NCI-H2029 treated with DMSO at 0.1 percent for 48 hours (cell line): ENCODE measurements at regions not wholly inside any gene's neighbourhood (a gene's known extent, or its start where the extent isn't known, plus 50 kb on each side); places are given as distances from the start of the nearest gene placed in this dataset.

ENCODE experiments used
- DNase-seq: peaks from one replicate; lab custom pipeline; 2025; lab: John Stamatoyannopoulos, UW

DNA sequence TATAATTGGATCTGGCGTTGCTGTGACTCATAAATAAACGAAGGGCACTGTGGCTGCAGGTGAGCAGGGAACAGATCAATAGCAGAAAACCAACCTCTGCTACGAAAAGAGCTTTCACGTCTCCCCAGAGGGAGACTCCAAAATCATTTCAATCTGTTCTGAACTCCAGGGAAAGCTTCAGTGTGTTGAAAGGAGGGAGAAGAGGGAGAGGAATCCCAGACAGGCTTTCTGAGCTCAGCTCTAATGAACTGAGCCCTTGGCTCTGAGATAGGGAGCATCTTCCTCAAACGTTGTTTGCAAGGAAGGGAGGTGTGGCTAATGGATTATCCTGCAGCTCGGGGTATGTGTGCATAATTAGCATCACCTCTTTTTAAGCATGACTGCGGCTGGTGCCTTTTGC lies 288.0 kb upstream of the IRX4 start:
- no peak for DNase-seq

DNA sequence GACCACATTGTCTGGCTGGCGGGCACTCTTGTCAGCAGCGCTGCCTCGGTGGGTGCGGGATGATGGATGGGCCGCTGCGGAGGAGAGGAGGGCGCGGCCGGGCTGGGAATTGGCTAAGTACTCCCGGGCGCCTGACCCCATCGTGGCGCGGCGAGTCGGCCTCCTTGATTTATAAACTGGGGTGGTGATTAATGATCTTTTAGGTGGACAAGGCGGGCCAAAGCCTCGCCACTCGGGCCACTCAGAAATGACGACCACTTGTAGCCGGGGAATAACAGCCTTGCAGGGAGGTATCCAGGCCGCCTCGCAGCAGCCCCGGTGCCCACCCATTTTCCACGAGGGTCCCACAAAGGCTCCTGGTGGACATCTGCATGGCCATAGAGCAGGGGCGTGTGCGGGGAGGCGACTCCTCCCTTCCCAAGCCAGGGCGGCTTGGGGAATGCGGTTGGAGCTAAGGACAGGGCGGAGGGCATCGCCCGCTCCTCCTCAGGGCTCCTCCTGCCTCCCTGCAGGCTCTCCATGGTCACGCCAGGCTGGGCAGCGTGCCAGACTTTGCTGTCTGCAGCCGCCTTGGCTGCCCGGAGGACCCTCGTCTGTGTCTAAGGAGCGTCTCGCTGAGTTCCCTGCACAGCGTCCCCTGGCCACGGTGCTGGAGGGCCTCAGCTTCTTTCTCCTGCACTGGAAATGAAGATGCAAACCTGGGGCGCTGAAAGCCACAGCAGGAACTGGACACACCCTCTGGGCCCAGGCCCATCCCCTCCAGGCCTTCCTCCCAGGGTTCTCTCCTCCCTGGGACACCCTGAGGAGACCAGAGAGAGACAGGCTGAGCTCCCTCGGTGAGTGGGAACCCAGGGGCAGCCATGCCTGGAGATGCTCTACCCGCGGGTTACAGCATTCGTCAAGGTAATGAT lies 287.4 kb upstream of the IRX4 start:
- DNase-seq = no peak

- DNase-seq = no peak
These were observed 286.7 kb upstream of the IRX4 start for GRCh38 chr5:2169430-2169808.

DNA sequence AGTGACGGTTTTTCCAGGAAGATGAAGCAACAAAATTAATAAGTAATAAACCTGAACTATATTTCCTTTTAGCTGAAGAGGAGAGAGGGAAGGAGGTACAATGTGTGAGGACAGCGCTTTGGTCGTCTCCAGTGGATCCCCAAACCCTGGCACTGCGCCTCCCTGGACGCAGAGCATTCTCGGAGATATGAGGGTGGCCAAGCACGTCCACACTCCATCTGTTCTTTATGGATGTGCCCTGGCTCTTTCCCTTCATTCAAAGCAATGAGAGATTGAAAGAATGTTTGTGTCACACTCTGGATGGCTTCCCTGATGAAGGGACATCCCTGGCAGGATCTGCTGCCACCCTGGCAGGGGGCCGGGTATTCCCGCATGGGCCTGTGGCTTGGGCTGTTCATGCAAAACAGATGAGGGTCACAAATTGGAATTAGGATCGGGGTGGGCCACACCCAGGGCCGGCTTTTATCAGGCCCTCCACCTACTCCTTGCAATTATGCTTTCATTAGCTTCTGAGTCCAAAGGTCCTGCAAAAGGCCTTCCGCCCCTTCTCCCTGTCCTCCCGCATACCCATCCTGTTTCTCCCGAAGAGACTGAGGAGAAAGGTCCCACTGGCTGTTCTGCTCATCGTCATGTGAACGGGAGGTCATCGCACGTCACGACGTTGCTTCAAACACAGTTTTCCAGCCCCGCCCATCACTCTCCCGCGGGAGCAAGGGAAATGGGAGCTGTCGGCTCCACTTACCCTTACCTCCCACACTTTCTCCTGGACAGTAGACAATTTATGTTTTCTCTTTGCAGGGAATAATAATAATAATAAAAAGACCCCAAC lies 286.1 kb upstream of the IRX4 start:
- DNase-seq = no peak

- DNase-seq = no peak
These were observed 284.9 kb upstream of the IRX4 start for GRCh38 chr5:2167671-2168070.

DNA sequence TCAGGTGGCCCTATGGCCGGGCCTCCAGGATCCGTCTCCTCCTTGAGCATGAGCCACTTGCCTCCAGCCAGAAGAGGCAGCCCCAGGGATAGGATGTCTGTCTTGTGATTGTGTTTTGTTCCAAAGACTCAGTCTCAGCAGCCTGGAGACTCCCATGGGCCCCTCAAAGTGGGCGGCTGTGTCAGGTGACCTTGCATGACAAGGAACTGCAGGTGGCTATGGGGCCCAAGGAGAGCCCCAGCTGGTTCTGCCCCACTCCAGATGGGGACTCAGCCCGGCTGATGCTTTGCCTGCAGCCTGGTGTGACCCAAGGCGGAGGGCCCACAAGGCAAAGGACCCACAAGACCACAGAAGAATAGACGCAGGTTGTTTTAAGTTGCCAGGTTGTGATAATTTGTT lies 284.3 kb upstream of the IRX4 start:
- DNase-seq = no peak

DNA sequence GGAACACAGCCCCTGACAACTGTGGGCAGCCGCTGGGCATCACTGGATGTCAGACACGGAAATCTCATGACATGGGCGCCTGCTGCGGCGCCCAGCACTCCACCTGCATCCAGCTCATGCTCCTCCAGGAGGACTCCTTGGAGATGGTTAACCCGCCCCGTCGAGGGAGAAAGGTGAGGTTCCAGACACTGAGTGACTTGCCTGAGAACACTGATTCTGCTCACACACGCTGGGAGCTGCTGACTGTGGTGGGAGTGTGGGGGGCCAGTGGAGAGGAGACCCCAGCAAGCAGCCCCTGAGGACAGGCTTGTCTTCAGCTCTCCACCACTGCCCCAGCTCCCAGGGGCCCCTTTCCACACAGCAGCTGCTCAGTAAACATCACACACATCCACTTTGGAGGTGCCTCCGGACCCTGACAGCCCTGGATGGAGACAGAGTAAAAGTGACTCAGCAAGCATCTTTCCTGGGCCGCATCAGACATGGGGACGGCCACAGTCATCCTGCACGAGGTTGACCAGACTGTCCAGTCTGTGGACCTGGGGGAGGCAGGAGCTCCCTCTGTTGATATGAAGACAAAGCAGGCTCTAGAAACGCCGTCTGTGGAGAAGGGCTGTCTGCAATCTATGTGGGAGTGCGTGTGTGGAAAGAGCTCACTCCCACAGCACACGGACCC lies 283.7 kb upstream of the IRX4 start:
- no peak for DNase-seq

DNA sequence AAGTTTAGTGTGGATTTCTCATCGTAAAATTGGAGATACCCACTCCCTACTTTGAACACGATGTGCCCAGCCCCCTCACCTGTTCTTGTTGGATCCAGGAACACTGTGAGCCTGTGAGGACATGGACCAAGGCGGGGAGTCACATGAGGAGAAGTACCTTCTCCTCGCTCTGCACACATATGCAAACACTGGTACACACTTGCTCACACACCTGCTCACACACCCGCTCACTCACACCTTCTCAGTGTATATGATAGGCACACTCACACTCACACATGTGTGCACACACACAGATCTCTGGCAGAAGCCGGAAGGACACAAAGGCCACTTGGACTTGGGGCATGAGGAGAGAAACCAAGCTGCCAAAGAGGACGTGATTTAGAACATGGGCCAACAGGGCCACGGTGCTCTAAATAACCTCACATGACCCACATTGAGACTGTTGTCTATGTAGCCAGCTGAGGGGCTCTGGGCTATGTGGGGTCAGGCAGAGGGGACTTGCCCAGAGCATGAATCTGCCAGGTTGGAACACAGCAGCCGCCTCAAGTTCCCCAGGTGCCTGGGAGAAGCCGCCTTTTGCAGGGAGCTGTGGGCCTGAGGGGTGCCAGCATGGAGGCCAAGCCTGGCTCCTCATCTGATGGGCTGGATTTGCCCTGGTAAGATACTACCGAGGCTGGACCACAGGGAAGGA lies 283.0 kb upstream of the IRX4 start:
- DNase-seq = no peak

DNA sequence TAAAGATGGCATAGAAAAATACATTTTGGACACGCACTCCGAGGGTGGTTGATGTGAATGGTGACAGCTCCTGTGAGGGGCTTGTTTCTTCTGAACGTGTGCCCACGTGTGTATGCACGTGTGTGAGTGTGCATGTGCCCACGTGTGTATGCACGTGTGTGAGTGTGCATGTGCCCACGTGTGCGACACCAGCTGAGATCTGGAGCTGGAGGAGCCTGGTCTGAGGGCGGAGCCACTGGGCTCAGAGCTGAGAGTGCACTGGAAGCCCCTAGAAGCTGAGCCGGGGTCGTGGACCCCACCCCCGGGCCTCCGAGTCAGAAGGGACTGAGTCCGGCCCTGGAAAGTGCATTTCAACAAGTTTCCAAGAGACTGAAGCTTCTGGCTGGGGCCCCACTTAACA lies 282.5 kb upstream of the IRX4 start:
- DNase-seq = no peak

GRCh38 chr5:2164586-2164985 lies 281.9 kb upstream of the IRX4 start:
- no peak for DNase-seq

DNA sequence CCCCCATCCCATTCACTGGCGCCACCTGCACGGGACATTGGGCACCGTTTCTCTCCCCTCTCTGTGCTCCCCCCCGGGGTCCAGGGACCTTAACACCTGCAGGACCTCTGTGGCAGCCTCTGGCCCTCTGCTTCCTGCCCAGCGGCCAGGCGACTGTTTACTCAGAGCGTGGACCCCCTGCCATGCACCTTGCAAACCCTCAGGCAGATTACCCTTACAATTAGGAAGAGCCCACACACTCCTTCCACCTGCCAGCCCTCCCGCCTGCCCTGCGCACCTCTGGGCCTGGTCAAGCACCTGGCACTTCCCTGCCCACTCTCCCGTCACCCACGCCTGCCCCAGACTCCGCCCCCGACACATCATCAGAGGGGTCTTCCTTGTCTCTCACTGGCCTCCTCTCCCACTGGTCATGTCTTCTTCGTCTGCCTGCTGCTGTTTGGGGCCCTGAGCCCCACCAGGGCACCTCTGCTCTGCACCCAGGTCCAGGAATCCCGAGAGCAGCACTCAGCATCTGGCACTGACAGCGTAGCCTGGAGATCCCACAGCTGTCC lies 281.3 kb upstream of the IRX4 start:
- DNase-seq = no peak

DNA sequence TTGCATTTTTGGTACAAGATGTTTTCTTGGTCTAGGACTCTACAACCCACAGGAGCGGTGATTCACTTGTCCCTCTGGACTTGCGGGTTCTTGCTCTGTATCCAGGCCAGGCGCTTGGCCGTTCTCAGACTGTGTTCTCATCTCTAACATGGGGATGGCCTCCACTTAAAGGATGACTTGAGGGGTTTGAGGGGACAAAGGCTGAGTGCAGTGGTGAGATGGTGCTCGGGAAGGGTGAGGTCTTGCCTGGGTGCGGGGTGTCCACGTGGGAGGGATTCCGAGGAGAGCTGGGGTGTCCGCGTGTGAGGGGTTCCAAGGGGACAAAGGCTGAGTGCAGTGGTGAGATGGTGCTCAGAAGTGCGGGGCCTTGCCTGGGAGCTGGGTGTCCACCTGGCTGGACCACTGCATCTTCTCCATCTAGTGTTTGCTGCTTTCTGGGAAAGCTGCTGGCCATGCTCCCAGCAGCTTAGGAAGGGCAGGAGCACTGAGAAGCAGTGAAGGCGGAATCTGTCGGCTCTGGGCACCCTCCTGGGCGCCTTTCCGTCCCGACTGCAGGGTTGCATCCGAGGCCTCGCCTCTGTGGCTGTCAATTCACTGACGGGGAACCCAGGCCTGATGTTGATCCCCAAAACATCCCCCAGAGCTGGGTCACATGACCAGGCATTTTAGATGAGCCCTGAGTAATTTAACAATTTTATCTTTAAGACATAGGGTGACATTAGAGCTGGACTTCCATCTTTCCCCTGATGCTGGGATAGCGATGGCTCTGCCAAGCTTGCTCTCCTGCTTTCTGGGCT lies 280.5 kb upstream of the IRX4 start:
- DNase-seq = no peak

GRCh38 chr5:2160811-2161210 lies 278.1 kb upstream of the IRX4 start:
- no peak for DNase-seq

DNA sequence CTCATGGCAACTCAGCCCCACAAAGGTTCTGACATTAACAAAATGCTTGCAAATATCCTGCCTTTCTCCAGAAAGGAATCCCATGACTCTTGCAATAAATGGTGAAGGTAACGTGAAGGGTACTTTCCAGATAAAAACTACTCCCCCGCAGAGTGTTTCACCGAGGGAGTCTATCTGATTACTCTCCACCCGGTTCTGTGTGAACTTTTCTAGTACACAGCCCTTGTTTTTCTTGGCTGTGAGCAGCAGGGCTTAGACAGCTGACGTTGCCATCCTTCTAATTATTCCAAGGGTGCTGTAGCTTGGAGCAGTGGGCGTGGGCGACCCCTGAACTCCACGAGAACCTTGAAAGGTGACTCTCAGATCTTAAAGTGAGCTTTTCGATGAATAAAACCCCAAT lies 276.0 kb upstream of the IRX4 start:
- DNase-seq = no peak

DNA sequence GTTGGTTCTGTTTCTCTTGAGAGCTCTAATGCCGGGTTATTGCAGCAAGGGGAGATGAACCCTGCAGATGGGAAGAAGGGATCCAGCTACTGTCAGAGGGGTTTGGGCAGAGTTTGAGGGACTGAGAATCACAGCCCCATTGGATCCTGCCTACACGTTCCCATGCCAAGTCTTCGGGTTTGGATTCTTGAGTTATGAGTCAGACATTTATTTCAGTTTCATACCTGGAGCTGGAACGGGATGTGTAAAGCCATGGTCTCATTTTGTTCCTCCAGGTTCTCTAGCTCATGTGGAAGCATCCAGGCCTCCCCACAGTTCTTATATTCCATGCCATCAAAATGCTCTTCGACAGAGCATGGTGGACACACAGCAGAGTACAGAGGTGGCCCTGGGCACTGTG lies 275.4 kb upstream of the IRX4 start:
- no peak for DNase-seq

GRCh38 chr5:2157372-2157771 lies 274.6 kb upstream of the IRX4 start:
- no peak for DNase-seq

GRCh38 chr5:2156358-2157059 lies 273.8 kb upstream of the IRX4 start:
- no peak for DNase-seq

GRCh38 chr5:2155556-2155955 lies 272.8 kb upstream of the IRX4 start:
- DNase-seq = no peak

- DNase-seq = no peak
These were observed 271.1 kb upstream of the IRX4 start for GRCh38 chr5:2153802-2154201.

DNA sequence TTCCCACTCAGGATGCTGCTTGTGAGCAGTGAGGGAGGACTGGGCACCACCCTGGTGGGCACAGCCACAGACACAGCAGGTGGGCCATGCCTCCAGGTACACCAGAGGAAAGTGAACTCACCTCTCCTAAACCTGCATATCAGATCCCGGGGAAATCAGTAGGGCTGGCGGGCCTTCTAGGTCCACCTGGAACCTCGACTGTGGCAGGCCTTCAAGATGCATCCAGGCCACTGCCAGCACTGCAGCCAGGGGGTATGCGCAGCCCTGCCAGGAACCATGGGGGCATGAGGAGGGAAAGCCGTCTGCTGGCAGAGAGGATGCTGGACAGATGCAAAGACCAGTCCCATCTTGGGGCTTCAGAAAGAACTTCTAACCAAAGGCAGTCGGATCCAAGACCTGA lies 270.6 kb upstream of the IRX4 start:
- no peak for DNase-seq
